ENCODE measurements at regions not wholly inside any gene's neighbourhood (a gene's known extent, or its start where the extent isn't known, plus 50 kb on each side); places are given as distances from the start of the nearest gene placed in this dataset.

- TF ChIP-seq POLR2A (IDR thresholded peaks at IDR 0.05) = no peak
- no peak for TF ChIP-seq CTCF (IDR thresholded peaks at IDR 0.05)
- no peak for TF ChIP-seq POLR2AphosphoS5 (IDR thresholded peaks at IDR 0.05)
Measured at GRCh38 chr9:113648048-113648447, 184.5 kb downstream of the RGS3 start.

All from suprapubic skin (tissue), 4 donors.